Lower lobe of right lung (tissue), 2 donors: ENCODE measurements at regions not wholly inside any gene's neighbourhood (a gene's known extent, or its start where the extent isn't known, plus 50 kb on each side); places are given as distances from the start of the nearest gene placed in this dataset.

Experiments
- ATAC-seq, 2 donors: fragments of 200-7000 bp; cut with Tn5 transposase; one replicate each; pipeline ENCODE4 v1.9.1; 2020 to 2022; ENCODE audit warnings: mild to moderate bottlenecking in 2 of 2, moderate library complexity in 2 of 2
- DNase-seq: peaks from one replicate; pipeline ENCODE4 v3.0.0-alpha.2; 2020
- H3K27ac ChIP-seq: fragments of 200-600 bp; one replicate; pipeline ENCODE4 v1.8.0; 2022
- H3K27me3 ChIP-seq: fragments of 200-600 bp; one replicate; pipeline ENCODE4 v1.8.0; 2022; ENCODE audit warnings: low read depth
- H3K36me3 ChIP-seq: fragments of 200-600 bp; one replicate; pipeline ENCODE4 v1.8.0; 2022; ENCODE audit warnings: mild to moderate bottlenecking
- H3K4me1 ChIP-seq: fragments of 200-600 bp; one replicate; pipeline ENCODE4 v1.8.0; 2022
- H3K4me3 ChIP-seq: fragments of 200-600 bp; one replicate; pipeline ENCODE4 v1.8.0; 2022; ENCODE audit warnings: mild to moderate bottlenecking
- H3K9me3 ChIP-seq: fragments of 200-600 bp; one replicate; pipeline ENCODE4 v1.8.0; 2022
- intact Hi-C: fragments of 100-400 bp; cut with DNase I; formaldehyde crosslinking; loops from one replicate; pipeline ENCODE4 v1.11.0; 2022
- TF ChIP-seq, protein P1 (sequence below): fragments of 200-600 bp; IDR thresholded peaks from one replicate; pipeline ENCODE4 v1.8.0; 2022; ENCODE audit warnings: antibody characterized with exemption, mild to moderate bottlenecking
- donor health status: DM: no; HTN: yes; CAD: no; lungs with severe emphysema.

DNA sequence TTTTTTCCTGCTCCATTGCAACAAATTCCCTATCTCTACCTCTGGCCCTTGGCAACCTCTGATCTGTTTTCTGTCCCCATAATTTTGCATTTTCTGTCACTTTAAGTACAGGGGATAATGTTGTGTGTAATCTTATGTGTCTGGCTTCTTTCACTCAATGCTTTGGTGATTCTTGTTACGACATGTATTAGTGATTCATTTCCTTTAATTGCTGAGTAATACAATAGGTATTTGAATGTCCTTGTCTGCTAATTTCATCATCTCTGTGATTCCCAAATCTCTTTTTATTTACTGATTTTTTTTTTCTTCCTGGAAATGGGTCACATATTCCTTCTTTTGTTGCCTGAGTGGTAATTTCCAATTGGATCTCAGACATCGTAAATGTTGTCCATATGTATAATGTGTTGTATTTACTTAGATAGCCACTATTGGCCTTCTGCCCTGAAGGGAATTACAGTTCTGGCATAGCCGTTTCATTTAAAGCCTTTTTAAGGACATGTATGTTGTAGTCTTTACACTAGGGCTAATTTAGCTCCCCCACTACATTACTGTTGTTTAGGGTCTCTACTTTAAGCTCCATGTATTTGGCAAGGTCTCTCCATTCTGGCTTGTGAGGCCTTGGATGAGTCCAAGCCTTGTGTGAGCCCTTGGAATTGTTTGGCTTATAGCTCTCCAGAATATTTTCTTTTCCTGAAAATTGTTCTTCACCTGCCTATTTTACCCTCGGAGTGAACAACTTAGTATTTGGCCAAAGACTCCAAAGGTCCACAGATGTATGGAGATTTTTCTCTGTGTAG, 683.8 kb downstream of the LRRC70 start:
- Histone ChIP-seq H3K27ac (no peak overlapping the region), H3K9me3 (no peaks in the 10 kb centered on the region), H3K4me1 (no peaks in the 10 kb centered on the region), H3K36me3 (no peaks in the 10 kb centered on the region), H3K27me3 (no peaks in the 10 kb centered on the region), H3K4me3 (no peak overlapping the region)
- intact Hi-C loops = no loop called here
- TF ChIP-seq, protein P1, sequence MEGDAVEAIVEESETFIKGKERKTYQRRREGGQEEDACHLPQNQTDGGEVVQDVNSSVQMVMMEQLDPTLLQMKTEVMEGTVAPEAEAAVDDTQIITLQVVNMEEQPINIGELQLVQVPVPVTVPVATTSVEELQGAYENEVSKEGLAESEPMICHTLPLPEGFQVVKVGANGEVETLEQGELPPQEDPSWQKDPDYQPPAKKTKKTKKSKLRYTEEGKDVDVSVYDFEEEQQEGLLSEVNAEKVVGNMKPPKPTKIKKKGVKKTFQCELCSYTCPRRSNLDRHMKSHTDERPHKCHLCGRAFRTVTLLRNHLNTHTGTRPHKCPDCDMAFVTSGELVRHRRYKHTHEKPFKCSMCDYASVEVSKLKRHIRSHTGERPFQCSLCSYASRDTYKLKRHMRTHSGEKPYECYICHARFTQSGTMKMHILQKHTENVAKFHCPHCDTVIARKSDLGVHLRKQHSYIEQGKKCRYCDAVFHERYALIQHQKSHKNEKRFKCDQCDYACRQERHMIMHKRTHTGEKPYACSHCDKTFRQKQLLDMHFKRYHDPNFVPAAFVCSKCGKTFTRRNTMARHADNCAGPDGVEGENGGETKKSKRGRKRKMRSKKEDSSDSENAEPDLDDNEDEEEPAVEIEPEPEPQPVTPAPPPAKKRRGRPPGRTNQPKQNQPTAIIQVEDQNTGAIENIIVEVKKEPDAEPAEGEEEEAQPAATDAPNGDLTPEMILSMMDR = no peak
- DNase-seq (no peak), ATAC-seq (no peak)

DNA sequence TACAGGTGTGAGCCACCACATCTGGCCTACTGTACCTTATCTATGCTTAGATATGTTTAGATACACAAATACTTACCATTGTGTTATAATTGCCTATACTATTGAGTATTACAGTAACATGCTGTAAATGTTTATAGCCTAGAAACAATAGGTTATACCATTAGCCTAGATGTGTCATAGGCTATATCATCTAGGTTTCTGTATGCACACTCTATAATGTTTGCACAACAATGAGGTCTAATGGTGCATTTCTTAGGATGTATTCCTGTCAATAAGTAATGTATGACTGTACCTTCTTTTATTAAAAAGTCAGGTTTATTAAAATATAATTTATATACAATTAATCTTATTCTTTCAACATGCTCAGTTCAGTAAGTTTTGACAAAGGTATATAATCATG, 683.1 kb downstream of the LRRC70 start:
- TF ChIP-seq, protein P1 = no peak
- Histone ChIP-seq H3K9me3 (no peaks in the 10 kb centered on the region), H3K4me1 (no peaks in the 10 kb centered on the region), H3K27ac (no peak overlapping the region), H3K36me3 (no peaks in the 10 kb centered on the region), H3K27me3 (no peaks in the 10 kb centered on the region), H3K4me3 (no peak overlapping the region)
- DNase-seq (no peak), ATAC-seq (no peak)
- intact Hi-C loops = no loop called here

DNA sequence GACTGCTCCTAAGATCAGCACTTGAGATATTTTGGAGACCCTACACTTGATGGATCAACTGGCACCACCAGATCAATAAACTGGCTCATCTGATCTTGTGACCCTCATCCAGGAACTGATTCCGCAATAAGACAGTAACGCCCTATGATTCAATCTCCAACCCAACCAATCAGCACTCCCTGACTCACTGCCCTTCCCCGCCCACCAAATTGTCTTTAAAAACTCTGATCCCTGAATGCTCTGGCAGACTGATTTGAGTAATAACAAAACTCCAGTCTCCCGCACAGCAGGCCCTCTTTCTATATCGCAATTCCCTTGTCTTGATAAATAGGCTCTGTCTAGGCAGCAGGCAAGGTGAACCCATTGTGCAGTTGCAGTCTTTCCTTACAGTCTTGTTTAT, 677.0 kb downstream of the LRRC70 start:
- Histone ChIP-seq H3K27me3 (no peaks in the 10 kb centered on the region), H3K9me3 (no peaks in the 10 kb centered on the region), H3K36me3 (no peaks in the 10 kb centered on the region), H3K4me1 (no peaks in the 10 kb centered on the region), H3K27ac (no peak overlapping the region), H3K4me3 (no peak overlapping the region)
- DNase-seq = no peak
- ATAC-seq = no peak
- TF ChIP-seq, protein P1 = no peak
- intact Hi-C loops = no loop called here

DNA sequence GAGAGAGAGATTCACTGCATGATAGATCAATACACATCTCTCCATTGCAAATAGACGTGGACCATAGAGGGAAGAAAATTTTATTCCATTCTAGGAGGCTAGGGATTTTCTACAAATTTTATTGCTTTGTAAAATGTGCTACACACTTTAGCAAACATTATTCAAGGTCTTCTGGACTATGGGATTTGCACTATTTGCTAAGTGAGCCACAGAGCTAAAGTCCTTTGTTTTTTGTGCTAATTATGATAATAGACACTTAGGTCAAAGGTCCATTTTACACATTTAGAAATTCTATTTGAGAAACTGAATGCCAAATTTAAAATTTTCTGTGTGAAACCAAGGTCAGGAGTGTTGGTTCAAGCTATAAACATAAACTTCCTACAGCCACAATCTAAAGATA, 672.3 kb downstream of the LRRC70 start:
- H3K4me1 ChIP-seq = no peaks in the 10 kb centered on the region
- H3K36me3 ChIP-seq = no peaks in the 10 kb centered on the region
- no peak overlapping the region for H3K27ac ChIP-seq
- DNase-seq (no peak), ATAC-seq (no peak)
- no peak overlapping the region for H3K4me3 ChIP-seq
- intact Hi-C loops = no loop called here
- TF ChIP-seq, protein P1 = no peak
- no peaks in the 10 kb centered on the region for H3K9me3 ChIP-seq
- no peaks in the 10 kb centered on the region for H3K27me3 ChIP-seq

DNA sequence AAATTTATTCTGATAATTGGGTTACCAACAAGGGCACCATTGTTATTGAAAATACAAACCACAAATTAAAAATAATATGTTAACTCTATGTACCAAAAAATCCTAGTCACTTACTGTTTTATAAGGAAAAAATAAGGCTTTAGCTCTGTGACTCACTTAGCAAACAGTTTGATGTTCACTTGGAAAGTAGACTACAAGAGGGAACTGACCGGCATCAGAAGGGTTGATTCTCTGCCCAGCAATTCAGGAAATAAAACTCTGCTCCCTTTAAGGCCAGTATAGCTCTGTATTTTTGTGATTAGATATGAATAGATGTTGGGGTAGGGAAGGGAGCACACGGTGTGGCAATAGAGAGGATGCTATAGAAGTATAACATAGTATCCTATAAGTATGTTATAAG, 671.3 kb downstream of the LRRC70 start:
- Histone ChIP-seq H3K27me3 (no peaks in the 10 kb centered on the region), H3K4me1 (no peaks in the 10 kb centered on the region), H3K27ac (no peak overlapping the region), H3K4me3 (no peak overlapping the region), H3K36me3 (no peaks in the 10 kb centered on the region), H3K9me3 (no peaks in the 10 kb centered on the region)
- intact Hi-C loops = no loop called here
- TF ChIP-seq, protein P1 = no peak
- no peak for ATAC-seq
- no peak for DNase-seq
